H9 (cell line): ENCODE measurements at regions not wholly inside any gene's neighbourhood (a gene's known extent, or its start where the extent isn't known, plus 50 kb on each side); places are given as distances from the start of the nearest gene placed in this dataset.

Experiments
- DNase-seq: peaks from one replicate; pipeline ENCODE4 v3.0.0-alpha.2; 2017
- H2AFZ ChIP-seq: one replicate; pipeline ENCODE4 v1.6.1; 2013; ENCODE audit warnings: mild to moderate bottlenecking, low read length, control low read depth, moderate library complexity
- H2AK5ac ChIP-seq: 2 replicates; pipeline ENCODE4 v1.6.1; 2013; ENCODE audit warnings: low read length, control low read depth, mixed read lengths; ENCODE audit not compliant: insufficient read length
- H2BK120ac ChIP-seq: one replicate; pipeline ENCODE4 v1.6.1; 2013; ENCODE audit warnings: low read depth, mild to moderate bottlenecking, low read length, control low read depth, inconsistent platforms; ENCODE audit not compliant: poor library complexity, severe bottlenecking
- H2BK12ac ChIP-seq: 2 replicates; pipeline ENCODE4 v1.6.1; 2013; ENCODE audit warnings: low read length, control low read depth, mixed read lengths, low read depth; ENCODE audit not compliant: insufficient read length
- H2BK15ac ChIP-seq: 2 replicates; pipeline ENCODE4 v1.6.1; 2013; ENCODE audit warnings: low read depth, low read length, control low read depth
- H2BK20ac ChIP-seq: one replicate; pipeline ENCODE4 v1.6.1; 2013; ENCODE audit warnings: low read depth, mild to moderate bottlenecking, low read length, control low read depth, inconsistent platforms; ENCODE audit not compliant: poor library complexity, severe bottlenecking
- H2BK5ac ChIP-seq: 2 replicates; pipeline ENCODE4 v1.6.1; 2013; ENCODE audit warnings: low read length, control low read depth, mixed read lengths; ENCODE audit not compliant: insufficient read length
- H3K14ac ChIP-seq: 2 replicates; pipeline ENCODE4 v1.6.1; 2013; ENCODE audit warnings: low read length, control low read depth; ENCODE audit not compliant: insufficient read depth
- H3K18ac ChIP-seq: 2 replicates; pipeline ENCODE4 v1.6.1; 2013; ENCODE audit warnings: low read depth, mild to moderate bottlenecking, mixed read lengths, low read length, control low read depth; ENCODE audit not compliant: insufficient read length
- H3K23ac ChIP-seq: 2 replicates; pipeline ENCODE4 v1.6.1; 2013; ENCODE audit warnings: low read length, control low read depth, mixed read lengths, low read depth; ENCODE audit not compliant: insufficient read length
- H3K23me2 ChIP-seq: 2 replicates; pipeline ENCODE4 v1.6.1; 2013; ENCODE audit warnings: low read depth, mild to moderate bottlenecking, mixed read lengths, low read length, control low read depth; ENCODE audit not compliant: insufficient read length, poor library complexity, severe bottlenecking
- H3K27ac ChIP-seq: 2 replicates; pipeline ENCODE4 v1.5.1; 2013; ENCODE audit warnings: low read length, control low read depth, mixed read lengths, low read depth; ENCODE audit not compliant: insufficient read length
- H3K27me3 ChIP-seq: 2 replicates; pipeline ENCODE4 v1.6.1; 2013; ENCODE audit warnings: low read length, control low read depth, inconsistent platforms; ENCODE audit not compliant: insufficient read depth
- H3K4ac ChIP-seq: 2 replicates; pipeline ENCODE4 v1.6.1; 2013; ENCODE audit warnings: low read depth, mild to moderate bottlenecking, control low read depth, inconsistent platforms, low read length, moderate library complexity
- H3K4me1 ChIP-seq: 2 replicates; pipeline ENCODE4 v1.6.1; 2013; ENCODE audit warnings: low read length, control low read depth, inconsistent platforms; ENCODE audit not compliant: insufficient read depth
- H3K4me2 ChIP-seq: 2 replicates; pipeline ENCODE4 v1.6.1; 2013; ENCODE audit warnings: low read length, control low read depth, mixed read lengths; ENCODE audit not compliant: insufficient read length, insufficient read depth
- H3K56ac ChIP-seq: 2 replicates; pipeline ENCODE4 v1.6.1; 2013; ENCODE audit warnings: low read depth, mild to moderate bottlenecking, mixed read lengths, low read length, control low read depth; ENCODE audit not compliant: insufficient read length
- H3K79me1 ChIP-seq: 2 replicates; pipeline ENCODE4 v1.6.1; 2013; ENCODE audit warnings: low read depth, mild to moderate bottlenecking, moderate library complexity, low read length, control low read depth, inconsistent platforms; ENCODE audit not compliant: insufficient read depth, poor library complexity, severe bottlenecking
- H3K79me2 ChIP-seq: 2 replicates; pipeline ENCODE4 v1.6.1; 2013; ENCODE audit warnings: low read length, control low read depth, inconsistent platforms; ENCODE audit not compliant: insufficient read depth
- H3K9ac ChIP-seq: 2 replicates; pipeline ENCODE4 v1.6.1; 2013; ENCODE audit warnings: low read length, control low read depth, mixed read lengths; ENCODE audit not compliant: insufficient read length; ENCODE audit errors: extremely low read depth
- H3K9me3 ChIP-seq: one replicate; pipeline ENCODE4 v1.6.1; 2013; ENCODE audit warnings: low read depth, low read length, inconsistent platforms; ENCODE audit not compliant: control insufficient read depth
- H3T11ph ChIP-seq: one replicate; pipeline ENCODE4 v1.6.1; 2013; ENCODE audit warnings: mild to moderate bottlenecking, low read length, control low read depth, inconsistent platforms
- H4K20me1 ChIP-seq: one replicate; pipeline ENCODE4 v1.6.1; 2013; ENCODE audit not compliant: control insufficient read depth, insufficient read length, insufficient read depth
- H4K5ac ChIP-seq: 2 replicates; pipeline ENCODE4 v1.6.1; 2013; ENCODE audit warnings: low read depth, mild to moderate bottlenecking, mixed read lengths, low read length, control low read depth; ENCODE audit not compliant: insufficient read length
- H4K8ac ChIP-seq: replicated peaks from 2 replicates; pipeline ENCODE4 v1.6.1; 2013; ENCODE audit warnings: low read length, control low read depth, mixed read lengths, low read depth; ENCODE audit not compliant: insufficient read length
- H4K91ac ChIP-seq: 2 replicates; pipeline ENCODE4 v1.6.1; 2013; ENCODE audit warnings: low read depth, mild to moderate bottlenecking, moderate library complexity, mixed read lengths, low read length, control low read depth; ENCODE audit not compliant: insufficient read length
- H3K27ac Mint-ChIP-seq, 3 experiments: 2 replicates in 2 of 3; 3 replicates in 1 of 3; pipeline ENCODE4 v1.8.0; 2020 to 2021; ENCODE audit warnings: mixed read lengths in 3 of 3, mild to moderate bottlenecking in 1 of 3, moderate library complexity in 1 of 3
- H3K27me3 Mint-ChIP-seq: 2 replicates; pipeline ENCODE4 v1.8.0; 2021; ENCODE audit warnings: low read depth, mild to moderate bottlenecking, moderate library complexity, mixed read lengths
- H3K36me3 Mint-ChIP-seq, 3 experiments: 2 replicates in 2 of 3; 3 replicates in 1 of 3; pipeline ENCODE4 v1.8.0; 2020 to 2021; ENCODE audit warnings: low read depth in 3 of 3, mixed read lengths in 3 of 3; ENCODE audit not compliant: insufficient read depth in 1 of 3
- H3K4me1 Mint-ChIP-seq, 2 experiments: 2 replicates each; pipeline ENCODE4 v1.8.0; 2020; ENCODE audit warnings: mixed read lengths in 2 of 2
- H3K4me3 Mint-ChIP-seq, 2 experiments: 2 replicates in 1 of 2; 3 replicates in 1 of 2; pipeline ENCODE4 v1.8.0; 2020 to 2021; ENCODE audit warnings: mild to moderate bottlenecking in 2 of 2, mixed read lengths in 2 of 2, moderate library complexity in 1 of 2
- H3K9me3 Mint-ChIP-seq, 2 experiments: 2 replicates in 1 of 2; 3 replicates in 1 of 2; pipeline ENCODE4 v1.8.0; 2020; ENCODE audit warnings: mild to moderate bottlenecking in 2 of 2, mixed read lengths in 2 of 2, moderate library complexity in 1 of 2
- WGBS: extraction: QIAGEN DNeasy Blood & Tissue Kit; methylation state at CpG from one replicate; pipeline ENCODE4 v1.1.7; 2013; ENCODE audit warnings: missing lambda C conversion rate, low lambda C conversion rate, mixed read lengths; ENCODE audit not compliant: insufficient read length; ENCODE audit errors: extremely low coverage; 5-methylcytosine and 5-hydroxymethylcytosine counted together
- TF ChIP-seq, protein P1 (sequence below): fragments of 200-600 bp; sonication (generic); conservative IDR thresholded peaks from 3 replicates; pipeline ENCODE4 v1.8.0; 2021; ENCODE audit warnings: antibody characterized with exemption, mild to moderate bottlenecking

DNA sequence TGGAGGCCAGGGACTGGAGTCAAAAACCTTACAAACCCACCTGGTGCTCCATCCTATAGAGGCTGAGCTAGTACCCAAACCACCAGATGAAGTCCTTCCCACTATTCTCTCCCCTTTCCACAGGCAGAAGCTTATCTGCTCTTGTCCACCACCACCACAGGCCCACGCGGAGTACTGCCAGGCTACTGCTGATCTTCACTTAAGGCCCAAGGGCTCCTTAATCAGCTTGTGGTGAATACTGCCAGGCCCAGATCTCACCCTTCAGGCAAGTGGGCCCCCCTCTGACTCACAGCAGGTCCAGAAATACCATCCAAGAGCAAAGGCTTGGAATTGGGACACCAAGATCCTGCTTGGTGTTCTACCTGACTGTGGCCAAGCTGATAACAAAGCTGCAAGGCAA lies 598.1 kb upstream of the CBLB start:
- H4K20me1 ChIP-seq: no peaks in the 10 kb centered on the region
- H3K4me2 ChIP-seq: no peak overlapping the region
- H3T11ph ChIP-seq: no peak overlapping the region
- H3K23me2 ChIP-seq: no peaks in the 10 kb centered on the region
- H2AFZ ChIP-seq: no peak overlapping the region
- H3K4me3 Mint-ChIP-seq: no peak overlapping the region
- peaks cover 3 to 14% of the 10 kb centered on the region in 2 experiments; a peak in 4 of 5 replicates for H3K9me3 Mint-ChIP-seq
- no peaks in the 10 kb centered on the region for H3K27me3 Mint-ChIP-seq
- H4K8ac ChIP-seq: no peak overlapping the region
- H4K91ac ChIP-seq: no peak overlapping the region
- H3K36me3 Mint-ChIP-seq: peaks cover 0 to 9% (median 5%) of the 10 kb centered on the region in 3 experiments; a peak in 4 of 7 replicates
- no peak overlapping the region for H2BK5ac ChIP-seq
- H2BK12ac ChIP-seq: no peak overlapping the region
- H3K27ac Mint-ChIP-seq: no peak overlapping the region
- H3K27ac ChIP-seq: no peak overlapping the region
- TF ChIP-seq, protein P1, sequence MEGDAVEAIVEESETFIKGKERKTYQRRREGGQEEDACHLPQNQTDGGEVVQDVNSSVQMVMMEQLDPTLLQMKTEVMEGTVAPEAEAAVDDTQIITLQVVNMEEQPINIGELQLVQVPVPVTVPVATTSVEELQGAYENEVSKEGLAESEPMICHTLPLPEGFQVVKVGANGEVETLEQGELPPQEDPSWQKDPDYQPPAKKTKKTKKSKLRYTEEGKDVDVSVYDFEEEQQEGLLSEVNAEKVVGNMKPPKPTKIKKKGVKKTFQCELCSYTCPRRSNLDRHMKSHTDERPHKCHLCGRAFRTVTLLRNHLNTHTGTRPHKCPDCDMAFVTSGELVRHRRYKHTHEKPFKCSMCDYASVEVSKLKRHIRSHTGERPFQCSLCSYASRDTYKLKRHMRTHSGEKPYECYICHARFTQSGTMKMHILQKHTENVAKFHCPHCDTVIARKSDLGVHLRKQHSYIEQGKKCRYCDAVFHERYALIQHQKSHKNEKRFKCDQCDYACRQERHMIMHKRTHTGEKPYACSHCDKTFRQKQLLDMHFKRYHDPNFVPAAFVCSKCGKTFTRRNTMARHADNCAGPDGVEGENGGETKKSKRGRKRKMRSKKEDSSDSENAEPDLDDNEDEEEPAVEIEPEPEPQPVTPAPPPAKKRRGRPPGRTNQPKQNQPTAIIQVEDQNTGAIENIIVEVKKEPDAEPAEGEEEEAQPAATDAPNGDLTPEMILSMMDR: no peak
- no peak overlapping the region for H3K9ac ChIP-seq
- DNase-seq: no peak
- WGBS: no CpG with 5 or more reads among the region's 2 CpGs
- H3K79me2 ChIP-seq: no peaks in the 10 kb centered on the region
- no peak overlapping the region for H2BK20ac ChIP-seq
- no peaks in the 10 kb centered on the region for H3K4me1 ChIP-seq
- no peaks in the 10 kb centered on the region for H3K79me1 ChIP-seq
- H3K27me3 ChIP-seq: no peaks in the 10 kb centered on the region
- no peak overlapping the region for H2AK5ac ChIP-seq
- H2BK120ac ChIP-seq: no peak overlapping the region
- H4K5ac ChIP-seq: no peak overlapping the region
- no peak overlapping the region for H3K56ac ChIP-seq
- no peak overlapping the region for H2BK15ac ChIP-seq
- no peaks in the 10 kb centered on the region for H3K9me3 ChIP-seq
- H3K14ac ChIP-seq: no peak overlapping the region
- no peak overlapping the region for H3K18ac ChIP-seq
- no peak overlapping the region for H3K23ac ChIP-seq
- no peak overlapping the region for H3K4ac ChIP-seq
- no peaks in the 10 kb centered on the region for H3K4me1 Mint-ChIP-seq
